WTC11 (cell line): ENCODE measurements at regions not wholly inside any gene's neighbourhood (a gene's known extent, or its start where the extent isn't known, plus 50 kb on each side); places are given as distances from the start of the nearest gene placed in this dataset.

Experiments used
- ATAC-seq: fragments of 200-7000 bp; cut with Tn5 transposase; 2 replicates; pipeline ENCODE4 v1.10.0; 2021; ENCODE audit warnings: mild to moderate bottlenecking, moderate library complexity
- CTCF ChIA-PET: fragments of 300-600 bp; sonication (Branson Sonifier 250); formaldehyde crosslinking; loops from one replicate; lab custom pipeline; 2021; ENCODE audit warnings: antibody characterized with exemption; lab: Charles Lee
- POLR2A ChIA-PET: fragments of 350-600 bp; sonication (Branson Sonifier 250); formaldehyde crosslinking; loops from one replicate; lab custom pipeline; 2021; ENCODE audit warnings: antibody characterized with exemption; lab: Charles Lee
- DNase-seq: peaks from one replicate; pipeline ENCODE4 v3.0.0; 2021; ENCODE audit warnings: low spot score
- H3K27ac Mint-ChIP-seq: 2 replicates; pipeline ENCODE4 v1.8.0; 2021; ENCODE audit warnings: mixed read lengths
- H3K27me3 Mint-ChIP-seq: 2 replicates; pipeline ENCODE4 v1.8.0; 2021; ENCODE audit warnings: low read depth, mild to moderate bottlenecking, moderate library complexity, mixed read lengths
- H3K36me3 Mint-ChIP-seq: 2 replicates; pipeline ENCODE4 v1.8.0; 2021; ENCODE audit warnings: mixed read lengths
- H3K4me1 Mint-ChIP-seq: 2 replicates; pipeline ENCODE4 v1.8.0; 2022; ENCODE audit warnings: mixed read lengths
- H3K4me3 Mint-ChIP-seq: 2 replicates; pipeline ENCODE4 v1.8.0; 2021; ENCODE audit warnings: mild to moderate bottlenecking, moderate library complexity, mixed read lengths
- H3K9me3 Mint-ChIP-seq: 2 replicates; pipeline ENCODE4 v1.8.0; 2021; ENCODE audit warnings: mixed read lengths
- ATF1 ChIP-seq: sonication (generic); formaldehyde crosslinking; IDR thresholded peaks from 2 replicates; pipeline ENCODE4 v1.8.1; 2023; ENCODE audit warnings: mild to moderate bottlenecking, moderate library complexity, missing genetic modification reagents
- GRHL2 ChIP-seq: fragments of 250-450 bp; sonication (Bioruptor Pico); IDR thresholded peaks from 2 replicates; pipeline ENCODE4 v1.8.0; 2022; ENCODE audit warnings: mild to moderate bottlenecking, moderate library complexity; ENCODE audit not compliant: insufficient replicate concordance, severe bottlenecking
- JAZF1 ChIP-seq: fragments of 250-450 bp; sonication (Bioruptor Pico); IDR thresholded peaks from 2 replicates; pipeline ENCODE4 v1.9.0; 2021; ENCODE audit warnings: moderate library complexity, mild to moderate bottlenecking, inconsistent platforms
- NR2C2 ChIP-seq: sonication (generic); formaldehyde crosslinking; IDR thresholded peaks from 2 replicates; pipeline ENCODE4 v1.8.0; 2022; ENCODE audit warnings: mild to moderate bottlenecking, missing genetic modification reagents
- PRRX2 ChIP-seq: fragments of 250-450 bp; sonication (Bioruptor Pico); IDR thresholded peaks from 2 replicates; pipeline ENCODE4 v1.8.0; 2021; ENCODE audit warnings: mild to moderate bottlenecking
- RORB ChIP-seq: fragments of 250-450 bp; sonication (Bioruptor Pico); IDR thresholded peaks from 2 replicates; pipeline ENCODE4 v1.9.0; 2021; ENCODE audit warnings: mild to moderate bottlenecking
- SP1 ChIP-seq: sonication (generic); formaldehyde crosslinking; conservative IDR thresholded peaks from 2 replicates; pipeline ENCODE4 v1.8.1; 2022; ENCODE audit warnings: missing genetic modification reagents
- ZNF138 ChIP-seq: sonication (generic); formaldehyde crosslinking; conservative IDR thresholded peaks from 2 replicates; pipeline ENCODE4 v1.8.1; 2022; ENCODE audit warnings: mild to moderate bottlenecking, moderate library complexity, missing genetic modification reagents
- ZNF232 ChIP-seq: sonication (generic); formaldehyde crosslinking; IDR thresholded peaks from 2 replicates; pipeline ENCODE4 v1.8.0; 2022; ENCODE audit warnings: mild to moderate bottlenecking, missing genetic modification reagents
- ZNF263 ChIP-seq: sonication (generic); formaldehyde crosslinking; IDR thresholded peaks from 2 replicates; pipeline ENCODE4 v1.8.1; 2022; ENCODE audit warnings: low read depth, mild to moderate bottlenecking, moderate library complexity, missing genetic modification reagents
- TF ChIP-seq, protein P1 (sequence below): sonication (generic); formaldehyde crosslinking; IDR thresholded peaks from 2 replicates; pipeline ENCODE4 v1.8.1; 2023; ENCODE audit warnings: mild to moderate bottlenecking, missing genetic modification reagents
- TF ChIP-seq, protein P2 (sequence below): fragments of 250-450 bp; sonication (Bioruptor Pico); IDR thresholded peaks from 2 replicates; pipeline ENCODE4 v1.9.0; 2021; ENCODE audit warnings: mild to moderate bottlenecking
- TF ChIP-seq, protein P3 (sequence below): sonication (generic); formaldehyde crosslinking; IDR thresholded peaks from 2 replicates; pipeline ENCODE4 v1.8.1; 2022; ENCODE audit warnings: low read depth, missing genetic modification reagents, borderline replicate concordance
- TF ChIP-seq, protein P4 (sequence below): sonication (generic); formaldehyde crosslinking; IDR thresholded peaks from 2 replicates; pipeline ENCODE4 v1.8.0; 2023; ENCODE audit warnings: missing genetic modification reagents, mild to moderate bottlenecking, borderline replicate concordance

- TF ChIP-seq, protein P1, sequence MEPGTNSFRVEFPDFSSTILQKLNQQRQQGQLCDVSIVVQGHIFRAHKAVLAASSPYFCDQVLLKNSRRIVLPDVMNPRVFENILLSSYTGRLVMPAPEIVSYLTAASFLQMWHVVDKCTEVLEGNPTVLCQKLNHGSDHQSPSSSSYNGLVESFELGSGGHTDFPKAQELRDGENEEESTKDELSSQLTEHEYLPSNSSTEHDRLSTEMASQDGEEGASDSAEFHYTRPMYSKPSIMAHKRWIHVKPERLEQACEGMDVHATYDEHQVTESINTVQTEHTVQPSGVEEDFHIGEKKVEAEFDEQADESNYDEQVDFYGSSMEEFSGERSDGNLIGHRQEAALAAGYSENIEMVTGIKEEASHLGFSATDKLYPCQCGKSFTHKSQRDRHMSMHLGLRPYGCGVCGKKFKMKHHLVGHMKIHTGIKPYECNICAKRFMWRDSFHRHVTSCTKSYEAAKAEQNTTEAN (CRISPR knock-in tag) = no peak
- TF ChIP-seq GRHL2 (CRISPR knock-in tag) (no peak), NR2C2 (CRISPR knock-in tag) (no peak)
- TF ChIP-seq, all 79 proteins: peak for 0
Measured at GRCh38 chr4:1539859-1540600, 133.8 kb upstream of the NKX1-1 start (continued).

DNA sequence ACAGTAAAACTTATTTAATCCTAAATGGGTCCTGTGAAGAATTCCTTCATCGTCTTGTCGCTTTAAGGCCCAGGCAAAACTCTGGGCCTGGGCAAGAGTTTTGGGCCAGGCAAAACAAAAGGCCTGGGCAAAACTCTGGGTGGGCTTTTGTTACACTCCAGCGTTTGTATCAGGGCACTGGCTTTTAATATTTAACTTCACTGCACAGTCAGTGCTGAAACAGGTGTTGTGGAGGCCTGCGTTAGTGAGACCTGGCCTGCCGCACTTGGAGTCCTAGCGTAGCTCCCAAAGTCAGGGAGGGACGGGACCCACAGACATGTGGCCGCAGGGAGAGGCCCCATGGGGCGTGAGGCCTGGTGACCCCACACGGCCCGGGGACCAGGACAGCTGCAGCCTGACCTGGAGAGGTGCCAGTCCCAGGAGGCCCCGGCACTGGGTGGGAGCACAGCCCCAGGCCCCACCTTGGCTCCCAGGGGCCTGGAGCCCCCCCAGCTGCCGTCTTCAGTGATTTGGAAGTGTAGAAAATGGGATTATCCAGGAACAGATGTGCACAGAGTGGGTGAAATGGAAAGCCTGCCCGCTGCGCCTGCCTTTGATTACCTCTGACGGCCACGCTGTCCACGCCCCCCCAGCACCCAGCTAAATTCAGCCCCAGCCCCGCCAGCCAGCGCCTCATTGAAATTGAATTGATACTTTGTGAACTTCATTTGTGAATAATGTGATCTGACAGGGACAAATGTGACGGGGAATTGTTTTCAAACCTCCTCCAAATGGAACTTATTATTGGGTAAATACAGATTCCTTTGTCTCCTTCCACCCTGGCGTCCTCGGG lies 132.9 kb upstream of the NKX1-1 start:
- no peaks in the 10 kb centered on the region for H3K27me3 Mint-ChIP-seq
- no peaks in the 10 kb centered on the region for H3K9me3 Mint-ChIP-seq
- H3K4me3 Mint-ChIP-seq = no peak overlapping the region
- ChIA-PET CTCF (interaction anchor here (1.0 kb wide), 1 partner anchor 90 kb away, joined by 3 read pairs; no protein-coding TSS in a partner anchor), POLR2A (no interaction called here)
- TF ChIP-seq, protein P2, sequence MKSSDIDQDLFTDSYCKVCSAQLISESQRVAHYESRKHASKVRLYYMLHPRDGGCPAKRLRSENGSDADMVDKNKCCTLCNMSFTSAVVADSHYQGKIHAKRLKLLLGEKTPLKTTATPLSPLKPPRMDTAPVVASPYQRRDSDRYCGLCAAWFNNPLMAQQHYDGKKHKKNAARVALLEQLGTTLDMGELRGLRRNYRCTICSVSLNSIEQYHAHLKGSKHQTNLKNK (CRISPR knock-in tag) = no peak
- TF ChIP-seq JAZF1 (CRISPR knock-in tag) = no peak
- no peak for TF ChIP-seq ZNF232 (CRISPR knock-in tag)
- no peak for TF ChIP-seq SP1 (CRISPR knock-in tag)
- TF ChIP-seq ATF1 (CRISPR knock-in tag) = no peak
- TF ChIP-seq RORB (CRISPR knock-in tag) = no peak
- TF ChIP-seq, protein P3, sequence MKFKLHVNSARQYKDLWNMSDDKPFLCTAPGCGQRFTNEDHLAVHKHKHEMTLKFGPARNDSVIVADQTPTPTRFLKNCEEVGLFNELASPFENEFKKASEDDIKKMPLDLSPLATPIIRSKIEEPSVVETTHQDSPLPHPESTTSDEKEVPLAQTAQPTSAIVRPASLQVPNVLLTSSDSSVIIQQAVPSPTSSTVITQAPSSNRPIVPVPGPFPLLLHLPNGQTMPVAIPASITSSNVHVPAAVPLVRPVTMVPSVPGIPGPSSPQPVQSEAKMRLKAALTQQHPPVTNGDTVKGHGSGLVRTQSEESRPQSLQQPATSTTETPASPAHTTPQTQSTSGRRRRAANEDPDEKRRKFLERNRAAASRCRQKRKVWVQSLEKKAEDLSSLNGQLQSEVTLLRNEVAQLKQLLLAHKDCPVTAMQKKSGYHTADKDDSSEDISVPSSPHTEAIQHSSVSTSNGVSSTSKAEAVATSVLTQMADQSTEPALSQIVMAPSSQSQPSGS = no peak
- no peak for TF ChIP-seq PRRX2 (CRISPR knock-in tag)
- DNase-seq = no peak
- no peaks in the 10 kb centered on the region for H3K36me3 Mint-ChIP-seq
- H3K4me1 Mint-ChIP-seq = no peaks in the 10 kb centered on the region
- H3K27ac Mint-ChIP-seq = no peak overlapping the region
- ATAC-seq = no peak

DNA sequence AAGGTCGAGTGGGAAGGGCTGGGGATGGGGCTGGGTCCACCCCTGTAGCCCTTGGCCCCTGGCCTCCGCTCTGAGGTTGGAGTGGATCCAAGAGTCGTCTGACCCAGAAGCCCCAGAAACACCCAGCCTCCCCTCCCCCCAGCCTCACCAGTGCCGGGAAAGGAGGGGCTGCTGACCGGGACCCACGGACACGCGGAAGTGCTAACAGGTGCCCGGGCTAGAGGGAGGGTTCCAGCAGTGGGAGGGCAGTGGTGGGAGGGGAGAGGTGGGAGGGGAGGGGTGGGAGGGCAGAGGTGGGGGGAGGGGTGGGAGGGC lies 131.8 kb upstream of the NKX1-1 start:
- CTCF ChIA-PET = no interaction called here
- TF ChIP-seq, protein P2 (CRISPR knock-in tag) = no peak
- TF ChIP-seq ZNF138 = no peak
- TF ChIP-seq ZNF232 (CRISPR knock-in tag) = no peak
- no peak for TF ChIP-seq ZNF263
- TF ChIP-seq, protein P4, sequence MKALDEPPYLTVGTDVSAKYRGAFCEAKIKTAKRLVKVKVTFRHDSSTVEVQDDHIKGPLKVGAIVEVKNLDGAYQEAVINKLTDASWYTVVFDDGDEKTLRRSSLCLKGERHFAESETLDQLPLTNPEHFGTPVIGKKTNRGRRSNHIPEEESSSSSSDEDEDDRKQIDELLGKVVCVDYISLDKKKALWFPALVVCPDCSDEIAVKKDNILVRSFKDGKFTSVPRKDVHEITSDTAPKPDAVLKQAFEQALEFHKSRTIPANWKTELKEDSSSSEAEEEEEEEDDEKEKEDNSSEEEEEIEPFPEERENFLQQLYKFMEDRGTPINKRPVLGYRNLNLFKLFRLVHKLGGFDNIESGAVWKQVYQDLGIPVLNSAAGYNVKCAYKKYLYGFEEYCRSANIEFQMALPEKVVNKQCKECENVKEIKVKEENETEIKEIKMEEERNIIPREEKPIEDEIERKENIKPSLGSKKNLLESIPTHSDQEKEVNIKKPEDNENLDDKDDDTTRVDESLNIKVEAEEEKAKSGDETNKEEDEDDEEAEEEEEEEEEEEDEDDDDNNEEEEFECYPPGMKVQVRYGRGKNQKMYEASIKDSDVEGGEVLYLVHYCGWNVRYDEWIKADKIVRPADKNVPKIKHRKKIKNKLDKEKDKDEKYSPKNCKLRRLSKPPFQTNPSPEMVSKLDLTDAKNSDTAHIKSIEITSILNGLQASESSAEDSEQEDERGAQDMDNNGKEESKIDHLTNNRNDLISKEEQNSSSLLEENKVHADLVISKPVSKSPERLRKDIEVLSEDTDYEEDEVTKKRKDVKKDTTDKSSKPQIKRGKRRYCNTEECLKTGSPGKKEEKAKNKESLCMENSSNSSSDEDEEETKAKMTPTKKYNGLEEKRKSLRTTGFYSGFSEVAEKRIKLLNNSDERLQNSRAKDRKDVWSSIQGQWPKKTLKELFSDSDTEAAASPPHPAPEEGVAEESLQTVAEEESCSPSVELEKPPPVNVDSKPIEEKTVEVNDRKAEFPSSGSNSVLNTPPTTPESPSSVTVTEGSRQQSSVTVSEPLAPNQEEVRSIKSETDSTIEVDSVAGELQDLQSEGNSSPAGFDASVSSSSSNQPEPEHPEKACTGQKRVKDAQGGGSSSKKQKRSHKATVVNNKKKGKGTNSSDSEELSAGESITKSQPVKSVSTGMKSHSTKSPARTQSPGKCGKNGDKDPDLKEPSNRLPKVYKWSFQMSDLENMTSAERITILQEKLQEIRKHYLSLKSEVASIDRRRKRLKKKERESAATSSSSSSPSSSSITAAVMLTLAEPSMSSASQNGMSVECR (CRISPR knock-in tag) = no peak
- DNase-seq = no peak
- Mint-ChIP-seq H3K27ac (no peak overlapping the region), H3K4me1 (no peaks in the 10 kb centered on the region), H3K36me3 (no peaks in the 10 kb centered on the region), H3K27me3 (no peaks in the 10 kb centered on the region), H3K4me3 (no peak overlapping the region), H3K9me3 (no peaks in the 10 kb centered on the region)
- no peak for ATAC-seq
- POLR2A ChIA-PET = no interaction called here
